Adrenal gland (tissue), 5 donors: ENCODE measurements at regions not wholly inside any gene's neighbourhood (a gene's known extent, or its start where the extent isn't known, plus 50 kb on each side); places are given as distances from the start of the nearest gene placed in this dataset.

Experiments used
- CTCF ChIP-seq, 6 experiments: fragments of 450-650 bp in 4 of 6; fragments of 200-600 bp in 2 of 6; sonication (generic) in 1 of 6; IDR thresholded peaks; 1 replicate in 5 of 6; 2 replicates in 1 of 6; pipeline versions ENCODE4 v1.5.1 to v1.8.0; 2016 to 2021; ENCODE audit warnings: antibody characterized with exemption in 6 of 6, mild to moderate bottlenecking in 2 of 6, moderate library complexity in 1 of 6
- POLR2A ChIP-seq, 2 donors: fragments of 450-650 bp; IDR thresholded peaks; one replicate each; pipeline ENCODE4 v1.6.1; 2017; ENCODE audit warnings: antibody characterized with exemption in 2 of 2, mild to moderate bottlenecking in 2 of 2, moderate library complexity in 1 of 2
- donor health status: DM: no; HTN: no; CAD: no.

GRCh38 chr20:23257106-23257761 lies 93.4 kb upstream of the NXT1 start:
- TF ChIP-seq CTCF (IDR thresholded peaks at IDR 0.05) (no peak), POLR2A (IDR thresholded peaks at IDR 0.05) (no peak)
